Pancreas (tissue), 10 donors: ENCODE measurements at regions not wholly inside any gene's neighbourhood (a gene's known extent, or its start where the extent isn't known, plus 50 kb on each side); places are given as distances from the start of the nearest gene placed in this dataset.

Experiments used
- ATAC-seq, 4 donors: fragments of 200-7000 bp; cut with Tn5 transposase; one replicate each; pipeline versions ENCODE4 v1.8.0 to v1.9.1; 2020; ENCODE audit warnings: mild to moderate bottlenecking in 4 of 4, moderate library complexity in 4 of 4
- DNase-seq, 6 donors: peaks; one replicate each; pipeline ENCODE4 v3.0.0-alpha.2; 2020
- FAIRE-seq: peaks from 2 replicates; lab custom pipeline; 2012; peaks lifted over from hg19 to GRCh38; lab: Jason Lieb, UNC
- H3K27ac ChIP-seq, 4 donors: fragments of 200-600 bp; sonication (generic); 1 replicate in 3 of 4; 2 replicates in 1 of 4; pipeline versions ENCODE4 v1.5.0 to v1.8.0; 2020
- H3K27me3 ChIP-seq, 4 donors: fragments of 200-600 bp; one replicate each; pipeline ENCODE4 v1.8.0; 2021
- H3K36me3 ChIP-seq, 3 donors: fragments of 200-600 bp; sonication (generic) in 1 of 3; one replicate each; pipeline versions ENCODE4 v1.5.0 to v1.8.0; 2020 to 2021
- H3K4me1 ChIP-seq, 3 donors: fragments of 200-600 bp; one replicate each; pipeline ENCODE4 v1.8.0; 2021
- H3K4me3 ChIP-seq, 4 donors: fragments of 200-600 bp; sonication (generic) in 2 of 4; one replicate each; pipeline versions ENCODE4 v1.5.0 to v1.8.0; 2020 to 2021
- H3K9me3 ChIP-seq, 4 donors: fragments of 200-600 bp; one replicate each; pipeline ENCODE4 v1.8.0; 2021
- WGBS, 2 donors: extraction: QIAGEN DNeasy Blood & Tissue Kit; methylation state at CpG; one replicate each; pipeline ENCODE4 v1.1.7; 2013; 5-methylcytosine and 5-hydroxymethylcytosine counted together
- intact Hi-C, 3 donors: fragments of 100-400 bp; cut with DNase I; formaldehyde crosslinking; loops; one replicate each; pipeline versions ENCODE4 v1.11.1 to v1.14.2; 2022
- TF ChIP-seq, protein P1 (sequence below), 4 donors: fragments of 200-600 bp; sonication (generic) in 3 of 4; IDR thresholded peaks; one replicate each; pipeline versions ENCODE4 v1.5.0 to v1.8.0; 2021; ENCODE audit warnings: antibody characterized with exemption in 4 of 4
- donor health status: healthy with polysubstance abuse.
- donor health status: DM: no; HTN: no; CAD: no; lungs with moderate emphysema.
- donor health status: DM: no; HTN: no; CAD: no.
- donor health status: control.
- donor health status: control.
- donor health status: Bipolar disorder and iron deficiency.
- donor health status: DM: yes; HTN: yes; CAD: no.
- donor health status: DM: no; HTN: no; CAD: no.
- donor health status: DM: no; HTN: no; CAD: no.
- donor health status: DM: yes; HTN: yes; CAD: no.

DNA sequence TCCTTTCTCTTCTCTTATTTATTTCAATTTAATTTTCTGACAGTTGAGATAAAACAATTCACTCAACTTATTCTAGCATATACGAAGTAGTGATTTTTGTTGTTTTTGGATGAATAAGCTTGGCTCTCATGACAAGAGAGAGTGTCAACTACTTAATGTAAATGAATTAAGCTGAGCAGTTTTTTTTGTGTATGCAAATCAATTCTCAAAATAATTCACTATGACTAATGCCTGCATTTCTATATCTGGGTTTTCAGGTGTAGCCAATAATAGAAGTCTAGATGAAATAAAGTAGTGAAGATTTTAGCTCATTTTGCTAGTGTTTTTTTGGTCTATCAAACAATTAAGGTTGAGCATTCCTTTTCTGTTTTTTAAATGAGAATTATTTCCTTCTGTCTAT, 1354.0 kb downstream of the CDH8 start:
- H3K4me1 ChIP-seq, result no peaks in the 10 kb centered on the region
- TF ChIP-seq, protein P1, sequence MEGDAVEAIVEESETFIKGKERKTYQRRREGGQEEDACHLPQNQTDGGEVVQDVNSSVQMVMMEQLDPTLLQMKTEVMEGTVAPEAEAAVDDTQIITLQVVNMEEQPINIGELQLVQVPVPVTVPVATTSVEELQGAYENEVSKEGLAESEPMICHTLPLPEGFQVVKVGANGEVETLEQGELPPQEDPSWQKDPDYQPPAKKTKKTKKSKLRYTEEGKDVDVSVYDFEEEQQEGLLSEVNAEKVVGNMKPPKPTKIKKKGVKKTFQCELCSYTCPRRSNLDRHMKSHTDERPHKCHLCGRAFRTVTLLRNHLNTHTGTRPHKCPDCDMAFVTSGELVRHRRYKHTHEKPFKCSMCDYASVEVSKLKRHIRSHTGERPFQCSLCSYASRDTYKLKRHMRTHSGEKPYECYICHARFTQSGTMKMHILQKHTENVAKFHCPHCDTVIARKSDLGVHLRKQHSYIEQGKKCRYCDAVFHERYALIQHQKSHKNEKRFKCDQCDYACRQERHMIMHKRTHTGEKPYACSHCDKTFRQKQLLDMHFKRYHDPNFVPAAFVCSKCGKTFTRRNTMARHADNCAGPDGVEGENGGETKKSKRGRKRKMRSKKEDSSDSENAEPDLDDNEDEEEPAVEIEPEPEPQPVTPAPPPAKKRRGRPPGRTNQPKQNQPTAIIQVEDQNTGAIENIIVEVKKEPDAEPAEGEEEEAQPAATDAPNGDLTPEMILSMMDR (IDR thresholded peaks at IDR 0.05), result no peak
- H3K27ac ChIP-seq, result no peak overlapping the region
- DNase-seq (no peak), ATAC-seq (no peak), FAIRE-seq (no peak)
- 44 to 58% methylated on average over 1 of the region's 1 CpG for WGBS, 2 donors
- intact Hi-C loops, result no loop called here
- no peaks in the 10 kb centered on the region for H3K9me3 ChIP-seq
- H3K36me3 ChIP-seq, result no peaks in the 10 kb centered on the region
- H3K27me3 ChIP-seq, result no peaks in the 10 kb centered on the region
- no peak overlapping the region for H3K4me3 ChIP-seq

DNA sequence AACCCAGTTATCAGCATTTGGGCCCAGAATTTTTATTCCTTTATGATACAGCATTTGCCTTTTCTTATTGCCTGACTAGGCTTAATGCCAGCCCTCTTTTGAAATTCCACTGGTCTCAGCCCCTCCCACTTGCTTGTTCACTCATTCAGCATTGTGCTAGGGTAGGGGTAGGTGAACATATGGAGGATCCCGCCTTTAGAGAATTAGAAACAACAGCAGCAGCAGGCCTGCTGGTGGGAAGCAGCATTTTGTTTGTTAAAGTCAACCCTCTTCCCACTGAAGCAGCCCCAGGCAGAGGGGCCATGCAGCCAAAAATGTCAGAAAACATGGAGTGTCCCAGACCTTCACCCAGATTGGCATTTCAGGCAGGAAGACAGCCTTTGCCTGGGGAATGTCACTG, 1355.2 kb downstream of the CDH8 start:
- intact Hi-C loops, result no loop called here
- DNase-seq (no peak), ATAC-seq (no peak), FAIRE-seq (no peak)
- H3K27me3 ChIP-seq, result no peaks in the 10 kb centered on the region
- H3K4me1 ChIP-seq, result no peaks in the 10 kb centered on the region
- 57 to 61% methylated on average over 1 of the region's 1 CpG for WGBS, 2 donors
- H3K4me3 ChIP-seq, result no peak overlapping the region
- no peaks in the 10 kb centered on the region for H3K9me3 ChIP-seq
- TF ChIP-seq, protein P1 (IDR thresholded peaks at IDR 0.05), result no peak
- no peak overlapping the region for H3K27ac ChIP-seq
- no peaks in the 10 kb centered on the region for H3K36me3 ChIP-seq

DNA sequence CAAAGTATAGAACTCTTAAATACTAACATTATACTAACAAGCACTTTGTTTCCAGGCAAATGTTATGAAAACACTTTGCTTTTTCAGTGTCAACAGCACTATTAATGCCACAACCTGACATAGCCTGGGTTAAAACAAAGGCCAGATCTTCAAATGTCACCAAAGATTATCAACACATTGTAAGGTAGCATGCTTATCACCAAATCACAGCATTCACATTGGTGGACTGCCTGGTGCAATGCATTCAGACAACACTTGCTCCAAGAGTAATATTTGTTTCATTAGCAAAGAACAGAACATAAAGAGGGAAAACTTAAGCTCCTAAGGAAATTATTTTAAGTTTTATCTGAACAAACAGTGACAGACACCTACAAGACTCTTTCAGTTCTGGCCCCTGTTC, 1361.2 kb downstream of the CDH8 start:
- intact Hi-C loops, result no loop called here
- no peaks in the 10 kb centered on the region for H3K36me3 ChIP-seq
- FAIRE-seq, result no peak
- TF ChIP-seq, protein P1 (IDR thresholded peaks at IDR 0.05), result no peak
- no peak for ATAC-seq
- H3K9me3 ChIP-seq, result no peaks in the 10 kb centered on the region
- H3K4me1 ChIP-seq, result no peaks in the 10 kb centered on the region
- H3K27ac ChIP-seq, result no peak overlapping the region
- DNase-seq, result no peak
- H3K4me3 ChIP-seq, result no peak overlapping the region
- H3K27me3 ChIP-seq, result no peaks in the 10 kb centered on the region

DNA sequence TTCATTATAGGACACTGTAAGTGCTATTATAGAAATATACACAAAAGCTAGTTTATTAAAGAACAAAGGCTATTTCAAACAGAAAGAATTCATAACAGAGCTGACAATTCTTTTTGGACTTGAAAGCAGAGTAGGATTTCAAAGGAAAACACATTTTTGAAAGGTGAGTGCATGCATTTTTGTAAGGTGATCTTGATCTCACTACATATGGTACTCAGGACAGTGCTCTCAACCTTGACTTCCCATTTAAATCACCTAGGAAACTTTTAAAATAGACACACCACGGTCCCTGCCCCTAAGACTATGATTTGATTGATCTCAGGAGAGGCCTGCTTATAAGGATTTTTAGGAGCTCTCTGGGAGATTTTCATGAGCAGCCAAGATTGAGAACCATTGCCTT, 1362.0 kb downstream of the CDH8 start:
- WGBS, 2 donors, result 13 to 25% methylated on average over 1 of the region's 1 CpG
- Histone ChIP-seq H3K36me3 (no peaks in the 10 kb centered on the region), H3K4me1 (no peaks in the 10 kb centered on the region), H3K4me3 (no peak overlapping the region), H3K27ac (no peak overlapping the region), H3K27me3 (no peaks in the 10 kb centered on the region), H3K9me3 (no peaks in the 10 kb centered on the region)
- FAIRE-seq (no peak), ATAC-seq (no peak), DNase-seq (no peak)
- TF ChIP-seq, protein P1 (IDR thresholded peaks at IDR 0.05), result no peak
- intact Hi-C loops, result no loop called here

DNA sequence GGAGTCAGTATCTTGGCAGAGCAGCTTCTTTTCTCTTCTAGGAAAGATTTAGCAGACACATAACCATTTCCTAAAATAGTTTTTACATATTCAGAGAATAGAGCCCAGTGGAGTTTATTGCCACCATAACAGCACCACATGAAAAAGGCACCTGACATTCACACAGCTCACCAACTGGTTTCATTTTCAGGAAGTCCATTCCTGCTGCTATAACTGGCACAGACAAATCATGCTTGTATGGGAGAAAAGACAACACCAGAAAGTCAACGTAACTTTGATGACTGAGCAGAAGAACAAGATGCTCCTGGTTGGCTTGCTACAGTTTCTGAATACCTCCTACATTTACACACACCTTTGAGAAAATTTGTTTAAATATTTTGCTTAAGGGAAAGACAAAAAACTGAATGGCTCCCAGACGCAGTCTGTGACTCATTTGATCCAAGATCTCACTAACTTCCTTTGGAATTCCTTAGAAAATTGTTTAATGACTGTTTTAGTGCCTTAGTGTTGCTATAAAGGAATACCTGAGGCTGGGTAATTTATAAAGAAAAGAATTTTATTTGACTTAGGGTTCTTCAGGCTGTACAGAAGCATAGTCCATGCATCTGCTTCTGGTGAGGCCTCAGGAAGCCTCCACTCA, 1380.6 kb downstream of the CDH8 start:
- WGBS, 2 donors, result 33 to 48% methylated on average over 2 of the region's 2 CpGs
- intact Hi-C loops, result no loop called here

More for the DNA sequence above, 1380.6 kb downstream of the CDH8 start:
- DNase-seq (no peak), FAIRE-seq (no peak), ATAC-seq (no peak)
- H3K36me3 ChIP-seq, result no peaks in the 10 kb centered on the region
- H3K27ac ChIP-seq, result no peak overlapping the region
- TF ChIP-seq, protein P1 (IDR thresholded peaks at IDR 0.05), result no peak
- no peaks in the 10 kb centered on the region for H3K4me1 ChIP-seq
- no peaks in the 10 kb centered on the region for H3K9me3 ChIP-seq
- H3K27me3 ChIP-seq, result no peaks in the 10 kb centered on the region
- no peak overlapping the region for H3K4me3 ChIP-seq
